Osteoblast (primary cell): ENCODE measurements at regions not wholly inside any gene's neighbourhood (a gene's known extent, or its start where the extent isn't known, plus 50 kb on each side); places are given as distances from the start of the nearest gene placed in this dataset.
A peak's percentile ranks its signal among the peaks of the same experiment; 100 is the strongest.

Experiments
- DNase-seq: peaks from one replicate; pipeline ENCODE4 v3.0.0; 2011; ENCODE audit warnings: low spot score, mixed read lengths; ENCODE audit not compliant: insufficient read length; ENCODE audit errors: missing footprints
- H2AFZ ChIP-seq: 2 replicates; pipeline ENCODE4 v1.6.0; 2011; ENCODE audit warnings: mild to moderate bottlenecking, low read length
- H3K27ac ChIP-seq: 2 replicates; pipeline ENCODE4 v1.5.1; 2011; ENCODE audit warnings: mild to moderate bottlenecking, low read depth, low read length, moderate library complexity
- H3K27me3 ChIP-seq: 2 replicates; pipeline ENCODE4 v1.6.0; 2012; ENCODE audit warnings: mild to moderate bottlenecking, control low read depth, inconsistent platforms, low read length, moderate library complexity; ENCODE audit not compliant: insufficient read depth
- H3K36me3 ChIP-seq: 2 replicates; pipeline ENCODE4 v1.5.1; 2011; ENCODE audit warnings: mild to moderate bottlenecking, low read length, control low read depth, moderate library complexity; ENCODE audit not compliant: insufficient read depth
- H3K4me1 ChIP-seq: 2 replicates; pipeline ENCODE4 v1.5.1; 2011; ENCODE audit warnings: mild to moderate bottlenecking, low read length, control low read depth, moderate library complexity; ENCODE audit not compliant: insufficient read depth
- H3K4me2 ChIP-seq: 2 replicates; pipeline ENCODE4 v1.6.0; 2011; ENCODE audit warnings: mild to moderate bottlenecking, low read length; ENCODE audit not compliant: insufficient read depth
- H3K4me3 ChIP-seq: fragments of 200-600 bp; sonication (generic); 3 replicates; pipeline ENCODE4 v1.5.1; 2012; ENCODE audit warnings: mild to moderate bottlenecking, low read length, inconsistent platforms; ENCODE audit not compliant: insufficient read depth
- H3K79me2 ChIP-seq: 2 replicates; pipeline ENCODE4 v1.6.0; 2012; ENCODE audit warnings: mild to moderate bottlenecking, low read length, control low read depth, inconsistent platforms; ENCODE audit not compliant: insufficient read depth
- H3K9me3 ChIP-seq: 2 replicates; pipeline ENCODE4 v1.5.1; 2011; ENCODE audit warnings: low read depth, low read length, control low read depth
- H4K20me1 ChIP-seq: 2 replicates; pipeline ENCODE4 v1.6.0; 2012; ENCODE audit warnings: mild to moderate bottlenecking, low read length, control low read depth; ENCODE audit not compliant: insufficient read depth
- CTCF ChIP-seq: IDR thresholded peaks from 2 replicates; pipeline ENCODE4 v1.5.1; 2011; ENCODE audit warnings: mild to moderate bottlenecking, low read depth, low read length, moderate library complexity; ENCODE audit errors: extremely low read depth

- Histone ChIP-seq H3K4me1 (no peaks in the 10 kb centered on the region), H3K9me3 (no peaks in the 10 kb centered on the region), H3K27me3 (no peaks in the 10 kb centered on the region), H3K79me2 (no peaks in the 10 kb centered on the region), H3K27ac (no peak overlapping the region), H3K4me3 (no peak overlapping the region), H3K4me2 (no peak overlapping the region), H2AFZ (no peak overlapping the region), H4K20me1 (no peaks in the 10 kb centered on the region), H3K36me3 (no peaks in the 10 kb centered on the region)
- no peak for TF ChIP-seq CTCF
- DNase-seq: no peak
Measured at GRCh38 chr15:37678124-37678523, 256.3 kb upstream of the TMCO5A start.

GRCh38 chr15:37679627-37680026 lies 254.8 kb upstream of the TMCO5A start:
- no peak for DNase-seq
- no peak for TF ChIP-seq CTCF
- H2AFZ ChIP-seq: no peak overlapping the region
- H3K36me3 ChIP-seq: no peaks in the 10 kb centered on the region
- H3K27me3 ChIP-seq: no peaks in the 10 kb centered on the region
- no peaks in the 10 kb centered on the region for H3K4me1 ChIP-seq
- no peak overlapping the region for H3K27ac ChIP-seq
- no peaks in the 10 kb centered on the region for H3K79me2 ChIP-seq
- H4K20me1 ChIP-seq: no peaks in the 10 kb centered on the region
- no peak overlapping the region for H3K4me3 ChIP-seq
- no peaks in the 10 kb centered on the region for H3K9me3 ChIP-seq
- no peak overlapping the region for H3K4me2 ChIP-seq

GRCh38 chr15:37682304-37682703 lies 252.1 kb upstream of the TMCO5A start:
- Histone ChIP-seq H2AFZ (no peak overlapping the region), H4K20me1 (no peaks in the 10 kb centered on the region), H3K27me3 (no peaks in the 10 kb centered on the region), H3K36me3 (no peaks in the 10 kb centered on the region), H3K9me3 (no peaks in the 10 kb centered on the region), H3K79me2 (no peaks in the 10 kb centered on the region), H3K4me3 (no peak overlapping the region), H3K4me2 (no peak overlapping the region), H3K27ac (no peak overlapping the region), H3K4me1 (no peaks in the 10 kb centered on the region)
- TF ChIP-seq CTCF: peak; percentile 50
- DNase-seq: peak; percentile 71

GRCh38 chr15:37691911-37692310 lies 242.5 kb upstream of the TMCO5A start:
- no peak overlapping the region for H2AFZ ChIP-seq
- no peak for DNase-seq

More at GRCh38 chr15:37691911-37692310, 242.5 kb upstream of the TMCO5A start:
- TF ChIP-seq CTCF: no peak
- no peak overlapping the region for H3K4me3 ChIP-seq
- no peaks in the 10 kb centered on the region for H3K36me3 ChIP-seq
- no peaks in the 10 kb centered on the region for H3K79me2 ChIP-seq
- peaks cover 6% of the 10 kb centered on the region for H3K9me3 ChIP-seq
- H3K27me3 ChIP-seq: no peaks in the 10 kb centered on the region
- H3K27ac ChIP-seq: no peak overlapping the region
- no peaks in the 10 kb centered on the region for H4K20me1 ChIP-seq
- H3K4me1 ChIP-seq: peaks cover 19% of the 10 kb centered on the region
- H3K4me2 ChIP-seq: peak overlapping the region; percentile 24
